Astrocyte of the cerebellum (primary cell): ENCODE measurements at regions not wholly inside any gene's neighbourhood (a gene's known extent, or its start where the extent isn't known, plus 50 kb on each side); places are given as distances from the start of the nearest gene placed in this dataset.
"Not testable (repeated sequence)": the region's sequence is repeated elsewhere in the genome, so short reads cannot be mapped to it uniquely, and the experiment has no call there.

Source experiments
- DNase-seq: peaks from one replicate; pipeline ENCODE4 v3.0.0-alpha.2; 2011; ENCODE audit warnings: low read depth
- H3K4me3 ChIP-seq: 2 replicates; pipeline ENCODE4 v1.5.1; 2011; ENCODE audit warnings: mild to moderate bottlenecking, low read depth, low read length, moderate library complexity
- CTCF ChIP-seq: IDR thresholded peaks from 2 replicates; pipeline ENCODE4 v1.5.1; 2012; ENCODE audit warnings: low read length, low read depth, moderate library complexity, mild to moderate bottlenecking; ENCODE audit errors: missing control alignments
- in situ Hi-C: cut with HindIII; loops from 2 replicates; pipeline ENCODE4 v1.10.0; 2017; ENCODE audit warnings: low sequenced_read_pairs

DNA sequence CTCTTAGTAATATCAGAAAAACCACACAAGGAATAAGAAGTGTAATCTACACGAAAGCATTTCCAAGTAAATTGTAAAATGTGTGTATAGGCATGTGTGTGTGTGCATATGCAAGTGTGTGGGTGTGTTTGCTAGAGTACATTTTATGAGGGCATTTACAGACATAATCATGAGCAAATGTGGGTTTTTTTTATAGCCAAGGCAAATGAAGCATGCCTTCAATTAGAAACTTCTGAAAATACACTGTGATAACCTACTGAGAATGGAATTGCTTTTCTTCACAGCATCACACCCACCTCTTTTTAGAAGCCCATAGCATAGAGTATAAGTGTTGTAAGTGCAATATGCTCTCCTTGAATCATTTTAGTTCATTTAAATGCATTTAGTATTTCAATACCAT is 1721.1 kb downstream of the GRIK2 start:
- DNase-seq, result no peak
- in situ Hi-C loops, result no loop called here
- TF ChIP-seq CTCF, result no peak
- no peak overlapping the region for H3K4me3 ChIP-seq

- no peak for DNase-seq
These were observed 1719.9 kb downstream of the GRIK2 start for GRCh38 chr6:103113416-103113815.

GRCh38 chr6:103107985-103108384 is 1714.5 kb downstream of the GRIK2 start:
- in situ Hi-C loops, result no loop called here
- no peak for TF ChIP-seq CTCF
- no peak overlapping the region for H3K4me3 ChIP-seq
- no peak for DNase-seq

More at GRCh38 chr6:103113416-103113815, 1719.9 kb downstream of the GRIK2 start:
- in situ Hi-C loops, result no loop called here
- TF ChIP-seq CTCF, result no peak
- H3K4me3 ChIP-seq, result no peak overlapping the region

GRCh38 chr6:103105686-103106085 is 1712.2 kb downstream of the GRIK2 start:
- no peak for DNase-seq
- TF ChIP-seq CTCF, result no peak
- in situ Hi-C loops, result no loop called here
- H3K4me3 ChIP-seq, result no peak overlapping the region

DNA sequence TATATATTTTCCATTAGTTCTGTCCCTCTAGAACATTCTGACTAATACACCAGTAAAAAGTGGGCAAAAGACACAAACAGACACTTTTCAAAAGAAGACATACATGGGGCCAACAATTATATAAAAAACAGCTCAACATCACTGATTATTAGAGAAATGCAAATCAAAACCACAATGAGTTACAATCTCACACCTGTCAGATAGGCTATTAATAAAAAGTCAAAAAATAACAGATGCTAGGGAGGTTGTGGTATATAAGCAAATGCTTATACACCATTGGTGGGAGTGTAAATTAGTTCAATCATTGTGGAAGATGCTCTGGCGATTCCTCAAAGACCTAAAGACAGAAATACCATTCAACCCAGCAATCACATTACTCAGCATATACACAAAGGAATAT is 1707.8 kb downstream of the GRIK2 start:
- TF ChIP-seq CTCF, result no peak
- H3K4me3 ChIP-seq, result no peak overlapping the region
- in situ Hi-C loops, result no loop called here
- DNase-seq, result no peak

DNA sequence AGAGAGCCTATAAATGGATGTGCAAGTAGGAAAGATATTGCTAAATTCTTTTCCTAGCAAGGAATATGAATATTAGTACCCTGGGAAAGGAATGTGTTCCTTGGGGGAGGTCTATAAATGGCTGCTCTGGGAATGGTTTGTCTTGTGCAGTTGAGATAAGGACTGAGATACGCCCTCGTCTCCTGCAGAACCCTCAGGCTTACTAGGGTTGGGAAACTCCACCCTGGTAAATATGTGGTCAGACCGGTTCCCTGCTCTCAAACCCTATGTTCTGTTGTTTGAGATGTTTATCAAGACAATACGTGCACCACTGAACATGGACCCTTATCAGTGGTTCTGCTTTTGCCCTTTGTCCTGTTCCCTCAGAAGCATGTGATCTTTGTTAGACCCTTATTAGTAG is 1698.9 kb downstream of the GRIK2 start:
- DNase-seq, H3K4me3 ChIP-seq, in situ Hi-C loops: not testable (repeated sequence)

- in situ Hi-C loops, result no loop called here
- no peak overlapping the region for H3K4me3 ChIP-seq
- no peak for DNase-seq
- TF ChIP-seq CTCF, result no peak
These were observed 1692.3 kb downstream of the GRIK2 start for GRCh38 chr6:103085801-103086200.
